Renal cortical epithelial cell (primary cell): ENCODE measurements at regions not wholly inside any gene's neighbourhood (a gene's known extent, or its start where the extent isn't known, plus 50 kb on each side); places are given as distances from the start of the nearest gene placed in this dataset.
"Not testable (repeated sequence)": the region's sequence is repeated elsewhere in the genome, so short reads cannot be mapped to it uniquely, and the experiment has no call there.

Experiments
- DNase-seq: peaks from one replicate; pipeline ENCODE4 v3.0.0-alpha.2; 2011; ENCODE audit warnings: low read depth

- DNase-seq = no peak
Observed at GRCh38 chr3:148466980-148467740, 230.5 kb upstream of the AGTR1 start.

- DNase-seq = no peak
Observed at GRCh38 chr3:148477375-148477774, 220.3 kb upstream of the AGTR1 start.

GRCh38 chr3:148493631-148494030, 204.1 kb upstream of the AGTR1 start:
- DNase-seq = no peak

GRCh38 chr3:148494451-148494850, 203.3 kb upstream of the AGTR1 start:
- no peak for DNase-seq

- no peak for DNase-seq
Observed at GRCh38 chr3:148500881-148501280, 196.8 kb upstream of the AGTR1 start.

- no peak for DNase-seq
Observed at GRCh38 chr3:148510116-148510515, 187.6 kb upstream of the AGTR1 start.

- no peak for DNase-seq
Observed at GRCh38 chr3:148510561-148510960, 187.1 kb upstream of the AGTR1 start.

GRCh38 chr3:148512648-148513047, 185.1 kb upstream of the AGTR1 start:
- peak; percentile 2 for DNase-seq

GRCh38 chr3:148513096-148513543, 184.6 kb upstream of the AGTR1 start:
- DNase-seq = no peak

- DNase-seq = no peak
Observed at GRCh38 chr3:148518520-148518919, 179.2 kb upstream of the AGTR1 start.

- DNase-seq = not testable (repeated sequence)
Observed at GRCh38 chr3:148525621-148526020, 172.1 kb upstream of the AGTR1 start.

- peak; percentile 1 for DNase-seq
Observed at GRCh38 chr3:148528024-148528423, 169.7 kb upstream of the AGTR1 start.

- no peak for DNase-seq
Observed at GRCh38 chr3:148531836-148532235, 165.9 kb upstream of the AGTR1 start.

- peak; percentile 13 for DNase-seq
Observed at GRCh38 chr3:148532326-148532725, 165.4 kb upstream of the AGTR1 start.

- DNase-seq = no peak
Observed at GRCh38 chr3:148532774-148533173, 164.9 kb upstream of the AGTR1 start.

GRCh38 chr3:148534089-148534988, 163.4 kb upstream of the AGTR1 start:
- DNase-seq = no peak

GRCh38 chr3:148535001-148535400, 162.7 kb upstream of the AGTR1 start:
- DNase-seq = no peak

- no peak for DNase-seq
Observed at GRCh38 chr3:148540266-148540665, 157.4 kb upstream of the AGTR1 start.

- DNase-seq = no peak
Observed at GRCh38 chr3:148540851-148541250, 156.9 kb upstream of the AGTR1 start.

- no peak for DNase-seq
Observed at GRCh38 chr3:148546959-148547358, 150.7 kb upstream of the AGTR1 start.

- DNase-seq = no peak
Observed at GRCh38 chr3:148551767-148552260, 145.9 kb upstream of the AGTR1 start.

- no peak for DNase-seq
Observed at GRCh38 chr3:148554367-148554766, 143.3 kb upstream of the AGTR1 start.

GRCh38 chr3:148556664-148557063, 141.0 kb upstream of the AGTR1 start:
- no peak for DNase-seq
